ENCODE measurements at regions not wholly inside any gene's neighbourhood (a gene's known extent, or its start where the extent isn't known, plus 50 kb on each side); places are given as distances from the start of the nearest gene placed in this dataset.

DNA sequence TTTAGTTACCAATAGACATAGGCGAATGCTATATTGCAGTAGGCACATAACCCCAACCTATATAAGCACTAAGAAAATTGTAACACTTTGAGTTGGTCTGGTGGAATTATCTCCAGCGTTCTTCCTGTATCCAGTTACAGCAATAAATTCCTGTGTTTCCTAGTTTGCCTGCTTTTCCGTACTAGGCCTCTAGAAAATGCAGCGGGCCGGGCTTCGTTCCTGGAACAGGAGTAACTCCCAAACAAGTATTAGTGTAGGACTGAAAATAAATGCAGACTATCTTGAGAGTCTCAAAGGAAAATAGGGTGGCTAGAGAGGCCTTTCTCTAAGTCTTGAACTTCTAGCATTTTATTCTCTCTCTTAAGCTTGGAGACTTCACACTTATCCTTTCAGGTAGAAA, 159.8 kb downstream of the OR13H1 start:
- DNase-seq (ENCODE audit: low spot score), result peak; percentile 15

DNA sequence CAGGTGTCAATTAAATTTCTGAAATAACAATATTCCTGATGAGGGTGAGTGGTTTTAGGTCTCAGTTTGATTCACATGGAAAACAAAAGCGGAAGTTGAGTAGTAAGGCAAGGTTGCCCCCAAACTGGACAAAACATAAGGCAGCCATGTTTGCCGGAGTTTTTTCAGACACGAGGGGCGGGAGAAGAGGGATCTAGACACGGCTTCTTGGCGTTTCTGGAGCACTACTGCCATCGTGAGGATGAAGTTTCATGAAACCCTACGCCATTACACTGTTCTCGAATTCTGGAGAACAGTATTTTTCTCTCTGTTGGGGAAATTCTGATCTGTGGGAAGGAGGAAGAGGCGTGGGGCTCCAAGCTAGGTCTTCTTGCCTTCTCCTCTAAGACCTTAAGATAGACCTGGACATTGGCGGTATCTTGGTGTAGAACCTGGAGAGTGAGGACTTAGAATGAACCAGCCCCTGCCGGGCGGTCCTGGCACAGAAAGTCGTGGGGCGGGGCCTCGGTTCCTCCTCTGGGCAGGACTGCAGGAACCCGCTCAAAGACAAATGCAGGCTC, 160.3 kb downstream of the OR13H1 start:
- no peak for DNase-seq (ENCODE audit: low spot score)

DNA sequence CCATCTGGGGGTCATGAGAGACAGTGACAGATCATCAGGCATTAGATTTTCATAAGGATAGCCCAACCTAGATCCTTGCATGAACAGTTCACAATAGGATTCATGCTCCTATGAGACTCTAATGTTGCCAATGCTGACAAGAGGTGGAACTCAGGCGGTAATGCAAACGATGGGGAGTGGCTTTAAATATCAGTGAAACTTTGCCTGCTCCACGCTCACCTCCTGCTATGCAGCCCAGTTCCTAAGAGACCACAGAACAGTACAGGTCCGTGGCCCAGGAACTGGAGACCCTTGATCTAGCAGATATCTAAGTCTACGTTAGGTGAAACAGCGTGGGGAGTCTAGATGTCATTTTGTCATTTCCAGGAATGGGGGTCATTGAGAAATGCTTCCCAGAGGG, 165.7 kb downstream of the OR13H1 start:
- DNase-seq (ENCODE audit: low spot score), result no peak

DNA sequence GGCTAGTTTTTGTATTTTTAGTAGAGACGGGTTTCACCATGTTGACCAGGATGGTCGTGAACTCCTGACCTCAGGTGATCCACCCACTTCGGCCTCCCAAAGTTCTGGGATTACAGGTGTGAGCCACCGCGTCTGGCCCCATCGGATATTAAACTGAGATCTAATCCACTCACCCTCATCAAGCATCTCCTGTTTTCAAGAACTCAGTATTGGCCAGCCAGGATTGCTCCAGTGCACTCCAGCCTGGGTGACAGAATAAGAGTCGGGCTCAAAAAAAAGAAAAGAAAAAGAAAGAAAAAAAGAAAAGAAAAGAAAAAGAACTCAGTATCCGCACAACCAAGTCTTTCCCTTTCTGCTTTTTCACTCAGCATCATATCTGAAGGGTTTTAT, 167.6 kb downstream of the OR13H1 start:
- DNase-seq (ENCODE audit: low spot score), result no peak

DNA sequence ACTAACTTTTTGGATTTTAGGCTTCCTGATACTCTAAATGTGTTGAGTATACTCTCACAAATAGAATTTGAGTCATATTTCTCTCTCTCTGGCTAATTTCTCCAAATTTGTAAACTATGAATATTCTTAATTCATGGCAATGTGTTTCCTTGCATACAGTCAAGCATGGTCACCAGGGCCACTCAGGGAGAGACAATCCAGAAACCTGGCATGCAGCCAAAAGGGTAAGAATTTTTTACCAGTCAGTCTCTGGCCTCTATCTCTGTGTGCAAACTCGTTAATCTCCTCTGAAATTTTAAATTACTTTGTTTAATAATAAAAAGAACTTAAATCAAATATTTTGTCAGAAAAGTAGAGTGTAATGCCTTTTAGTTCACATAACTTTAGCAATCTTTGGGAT, 179.8 kb downstream of the OR13H1 start:
- DNase-seq (ENCODE audit: low spot score), result no peak

DNA sequence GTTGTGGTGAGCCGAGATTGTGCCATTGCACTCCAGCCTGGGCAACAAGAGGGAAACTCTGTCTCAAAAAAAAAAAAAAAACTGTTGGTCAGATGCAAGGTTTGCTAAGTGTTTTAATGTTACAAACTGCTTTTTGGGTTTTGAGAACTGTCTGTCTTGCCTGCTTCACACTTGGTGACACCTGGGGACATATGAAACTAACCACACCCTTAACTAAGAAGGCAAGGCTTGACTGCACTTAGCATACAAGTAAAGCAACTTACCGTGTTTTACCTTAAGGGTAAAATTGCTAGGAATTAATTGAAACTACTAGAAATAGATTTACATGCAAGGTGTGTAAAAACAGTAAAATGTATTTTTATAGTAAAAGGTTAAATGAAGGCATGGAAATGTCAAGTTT, 180.4 kb downstream of the OR13H1 start:
- no peak for DNase-seq (ENCODE audit: low spot score)

DNA sequence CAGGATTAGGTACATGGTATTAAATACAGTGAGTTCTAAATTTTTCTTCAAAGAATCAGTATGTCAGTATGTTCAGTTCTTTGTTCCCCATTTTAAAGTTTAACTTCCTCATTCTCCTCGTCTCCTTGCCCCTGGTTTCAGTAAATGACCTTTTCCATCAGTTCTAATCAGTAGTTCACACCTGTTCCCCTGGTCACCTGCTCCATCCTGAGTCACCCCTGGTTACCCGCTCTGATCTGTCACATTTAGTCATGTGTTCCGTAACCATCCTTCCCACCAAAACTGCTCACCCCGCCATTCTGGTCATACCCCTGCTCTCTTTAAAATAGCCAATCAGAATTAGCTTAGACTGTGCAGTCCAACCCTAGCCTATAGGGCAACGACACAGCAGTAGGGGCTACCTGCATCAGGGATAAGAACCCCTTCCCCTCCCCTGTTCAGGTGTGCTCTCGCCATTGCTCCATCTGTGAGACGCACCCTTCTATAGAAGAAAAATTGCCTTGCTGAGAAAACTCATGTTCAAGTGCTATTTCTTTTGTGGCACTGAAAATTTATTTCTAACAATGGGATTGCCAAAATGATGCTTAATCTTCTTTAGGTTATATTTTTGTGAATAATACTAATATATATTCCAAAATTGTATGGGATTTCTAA, 181.3 kb downstream of the OR13H1 start:
- no peak for DNase-seq (ENCODE audit: low spot score)

DNA sequence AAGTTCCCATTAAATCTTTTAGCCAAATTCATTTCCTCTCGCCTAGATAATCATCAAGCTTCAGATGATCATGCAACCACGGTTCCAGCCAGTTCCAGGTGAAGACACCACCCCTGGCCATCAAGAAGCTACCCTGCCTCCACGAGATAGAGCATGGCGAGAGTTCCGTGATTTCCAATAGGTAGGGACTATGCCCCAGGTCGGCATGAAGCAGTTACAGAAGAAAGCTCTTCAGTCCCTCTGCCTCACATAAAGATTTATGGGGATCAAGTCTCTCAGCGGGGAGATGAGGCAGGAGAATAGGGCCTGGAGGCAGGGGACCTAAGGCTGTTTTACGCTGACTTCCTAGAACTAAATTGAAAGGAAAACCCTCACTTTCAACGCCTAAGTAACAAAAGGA, 183.9 kb downstream of the OR13H1 start:
- DNase-seq (ENCODE audit: low spot score), result no peak

DNA sequence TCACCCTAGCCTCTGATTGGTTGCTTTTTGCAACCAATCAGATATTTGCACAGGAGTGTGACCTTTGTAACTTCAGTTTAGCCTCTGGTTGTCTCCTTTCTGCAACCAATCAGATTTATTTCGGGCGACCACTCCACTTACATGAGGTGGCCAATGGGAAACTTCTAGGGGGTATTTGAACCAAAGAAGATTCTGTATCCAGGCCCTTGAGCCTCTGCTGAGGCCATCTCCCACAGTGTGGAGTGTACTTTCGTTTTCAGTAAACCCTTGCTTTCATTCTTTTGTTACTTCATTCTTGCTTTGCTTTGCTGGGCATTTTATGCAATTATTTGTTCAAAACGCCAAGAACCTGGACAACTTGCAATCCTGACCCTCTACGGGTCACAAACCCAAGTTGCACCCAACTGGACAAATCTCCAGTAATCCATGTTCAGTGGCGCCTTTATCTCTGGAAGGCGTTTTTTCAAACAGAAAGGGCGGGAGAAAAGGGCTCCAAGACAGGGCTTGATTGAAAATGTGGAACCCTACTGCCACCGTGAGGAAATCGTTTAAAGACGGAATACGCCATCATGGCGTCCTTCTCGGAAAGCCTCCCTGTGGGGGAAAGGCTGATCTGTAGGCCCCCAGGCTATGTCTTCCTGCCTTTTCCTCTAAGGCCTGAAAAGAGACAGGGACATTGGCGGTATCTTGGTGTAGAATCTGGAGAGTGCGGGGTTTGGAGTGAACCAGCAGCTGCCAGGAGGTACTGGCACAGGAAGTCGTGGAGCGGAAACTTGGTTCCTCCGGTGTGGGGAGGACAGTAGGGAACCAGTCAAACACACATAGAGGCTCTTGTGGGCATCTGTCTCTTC, 184.6 kb downstream of the OR13H1 start:
- DNase-seq (ENCODE audit: low spot score), result no peak

DNA sequence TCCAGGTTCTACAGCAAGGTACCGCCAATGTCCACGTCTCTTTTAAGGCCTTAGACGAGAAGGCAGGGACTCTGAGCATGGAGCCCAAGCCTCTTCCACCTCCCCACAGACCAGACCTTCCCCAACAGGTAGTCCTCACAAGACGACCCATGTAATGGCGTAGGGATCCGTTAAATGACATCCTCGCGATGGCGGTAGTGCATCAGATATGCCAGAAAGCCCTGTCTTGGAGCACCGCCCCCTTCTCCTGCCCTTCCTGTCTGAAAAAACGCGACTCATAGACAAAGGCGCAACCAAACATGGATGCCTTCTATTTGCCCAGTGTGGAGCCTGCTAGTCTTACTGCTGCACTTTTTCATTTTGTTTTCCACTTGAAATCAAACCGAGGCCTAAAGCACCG, 185.4 kb downstream of the OR13H1 start:
- no peak for DNase-seq (ENCODE audit: low spot score)

DNA sequence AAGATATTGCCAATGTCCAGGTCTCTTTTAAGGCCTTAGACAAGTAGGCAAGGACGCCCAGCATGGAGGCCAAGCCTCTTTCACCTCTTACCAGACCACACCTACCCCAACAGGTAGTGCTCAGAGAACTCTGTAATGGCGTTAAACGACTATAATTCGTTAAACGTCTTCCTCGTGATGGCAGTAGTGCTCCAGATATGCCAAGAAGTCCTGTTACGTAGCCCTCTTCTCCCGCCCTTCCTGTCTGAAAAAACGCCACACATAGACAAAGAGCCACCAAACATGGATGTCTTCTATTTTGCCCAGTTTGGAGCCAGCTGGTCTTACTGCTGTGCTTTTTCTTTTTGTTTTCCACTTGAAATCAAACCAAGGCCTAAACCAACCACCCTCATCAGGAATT, 190.7 kb downstream of the OR13H1 start:
- no peak for DNase-seq (ENCODE audit: low spot score)

DNA sequence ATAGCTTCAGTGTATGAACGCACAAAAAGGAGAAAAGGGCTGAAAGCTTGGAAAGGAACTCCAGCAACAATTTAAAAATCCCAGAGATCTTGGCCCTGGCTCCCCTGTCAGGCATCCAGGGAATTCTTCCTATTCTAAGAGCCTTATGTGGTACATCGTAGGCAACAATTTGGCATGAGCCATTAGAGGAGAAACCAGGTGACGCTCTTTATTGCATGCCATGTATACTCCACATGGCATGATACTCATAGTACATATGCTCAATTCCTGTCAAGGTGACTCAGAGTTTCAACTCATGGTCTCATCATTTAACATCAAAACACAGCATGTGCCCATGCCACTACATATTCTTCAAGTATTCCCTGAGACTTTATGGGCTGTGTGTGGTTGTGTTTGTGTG, 191.3 kb downstream of the OR13H1 start:
- DNase-seq (ENCODE audit: low spot score), result no peak

DNA sequence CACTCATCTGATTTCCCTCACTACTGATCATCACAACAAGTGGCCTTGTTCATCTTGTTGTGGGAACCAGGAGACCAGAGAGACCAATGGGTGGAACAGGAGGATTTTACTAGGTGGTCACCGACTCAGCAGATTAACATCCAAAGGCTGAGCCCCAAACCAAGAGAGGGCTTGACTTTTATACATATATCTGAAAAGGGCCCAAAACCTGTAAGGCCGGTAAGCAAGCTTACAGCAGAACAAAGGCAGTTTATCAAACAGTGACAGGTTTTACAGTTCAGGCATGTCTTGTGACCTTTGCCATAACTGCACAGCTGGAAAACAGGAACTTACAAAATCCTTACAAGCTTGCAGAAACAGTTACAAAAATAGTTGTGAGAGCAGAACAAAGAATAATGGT, 195.9 kb downstream of the OR13H1 start:
- no peak for DNase-seq (ENCODE audit: low spot score)

DNA sequence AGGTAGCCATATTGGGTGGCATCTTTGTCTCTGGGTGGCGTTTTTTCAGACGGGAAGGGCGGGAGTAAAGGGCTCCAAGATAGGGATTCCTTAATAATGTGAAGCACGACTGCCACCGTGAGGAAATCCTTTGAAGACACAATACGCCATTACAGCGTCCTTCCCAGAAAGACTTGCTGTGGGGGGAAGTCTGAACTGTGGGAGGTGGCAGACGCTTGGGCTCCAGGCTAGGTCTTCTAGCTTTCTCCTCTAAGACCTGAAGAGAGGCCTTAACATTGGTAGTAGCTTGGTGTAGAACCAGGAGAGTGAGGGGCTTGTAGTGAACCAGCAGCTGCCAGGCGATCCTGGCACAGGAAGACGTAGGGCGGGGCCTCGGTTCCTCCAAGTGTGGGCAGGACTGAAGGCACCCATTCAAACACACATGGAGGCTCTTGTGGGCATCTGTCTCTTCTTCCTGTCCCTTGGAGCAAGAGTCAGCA, 197.3 kb downstream of the OR13H1 start:
- no peak for DNase-seq (ENCODE audit: low spot score)

DNA sequence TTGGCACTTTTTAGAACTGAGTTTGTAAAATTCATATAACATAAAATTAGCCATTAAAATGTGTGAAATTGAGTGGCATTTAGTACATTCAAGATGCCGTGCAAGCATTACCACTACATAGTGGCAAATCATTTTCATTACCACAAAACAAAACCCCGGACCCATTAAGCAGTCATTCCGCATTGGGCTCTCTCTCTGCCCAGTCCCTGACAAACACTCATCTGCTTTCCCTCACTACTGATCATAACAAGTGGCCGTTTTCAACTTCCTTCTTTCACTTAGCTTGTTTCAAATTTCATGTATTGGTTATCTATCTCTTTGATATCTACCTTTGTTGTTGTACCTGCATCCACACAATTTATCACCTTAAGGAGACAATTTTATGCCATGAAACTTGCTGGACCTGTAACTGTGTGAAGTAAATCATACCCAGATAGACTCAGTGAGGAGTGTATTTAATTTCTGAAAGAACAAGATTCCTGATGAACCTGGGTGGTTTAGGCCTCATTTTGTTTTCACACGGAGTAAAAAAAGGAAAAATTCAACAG, 202.1 kb downstream of the OR13H1 start:
- DNase-seq (ENCODE audit: low spot score), result no peak

DNA sequence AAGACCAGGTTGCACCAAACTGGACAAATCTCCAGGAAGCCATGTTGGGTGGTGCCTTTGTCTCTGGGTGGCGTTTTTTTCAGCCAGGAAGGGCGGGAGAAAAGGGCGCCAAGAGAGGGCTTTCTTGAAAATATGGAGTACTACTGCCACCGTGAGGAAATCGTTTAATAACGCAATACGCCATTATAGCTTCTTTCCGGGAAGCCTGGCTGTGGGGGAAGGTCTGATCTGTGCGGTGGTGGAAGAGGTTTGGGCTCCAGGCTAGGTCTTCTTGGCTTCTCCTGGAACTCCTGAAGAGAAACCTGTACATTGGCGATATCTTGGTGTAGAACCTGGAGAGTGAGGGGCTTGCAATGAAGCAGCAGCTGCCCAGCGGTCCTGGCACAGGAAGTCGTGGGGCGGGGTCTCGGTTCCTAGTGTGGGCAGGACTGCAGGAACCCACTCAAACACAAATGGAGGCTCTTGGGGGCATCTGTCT, 202.7 kb downstream of the OR13H1 start:
- DNase-seq (ENCODE audit: low spot score), result no peak

DNA sequence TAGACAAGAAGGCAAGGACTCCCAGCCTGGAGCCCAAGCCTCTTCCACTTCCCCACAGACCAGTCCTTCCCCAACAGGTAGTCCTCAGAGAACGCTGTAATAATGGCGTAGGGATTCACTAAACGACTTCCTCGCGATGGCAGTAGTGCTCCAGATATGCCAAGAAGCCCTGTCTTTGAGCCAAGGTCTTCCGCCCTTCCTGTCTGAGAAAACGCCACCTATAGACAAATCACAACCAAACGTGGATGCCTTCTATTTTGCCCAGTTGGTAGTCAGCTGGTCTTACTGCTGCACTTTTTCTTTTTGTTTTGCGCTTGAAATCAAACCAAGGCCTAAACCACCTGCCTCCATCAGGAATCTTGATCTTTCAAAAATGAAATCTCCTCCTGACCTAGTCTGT, 203.3 kb downstream of the OR13H1 start:
- DNase-seq (ENCODE audit: low spot score), result no peak

DNA sequence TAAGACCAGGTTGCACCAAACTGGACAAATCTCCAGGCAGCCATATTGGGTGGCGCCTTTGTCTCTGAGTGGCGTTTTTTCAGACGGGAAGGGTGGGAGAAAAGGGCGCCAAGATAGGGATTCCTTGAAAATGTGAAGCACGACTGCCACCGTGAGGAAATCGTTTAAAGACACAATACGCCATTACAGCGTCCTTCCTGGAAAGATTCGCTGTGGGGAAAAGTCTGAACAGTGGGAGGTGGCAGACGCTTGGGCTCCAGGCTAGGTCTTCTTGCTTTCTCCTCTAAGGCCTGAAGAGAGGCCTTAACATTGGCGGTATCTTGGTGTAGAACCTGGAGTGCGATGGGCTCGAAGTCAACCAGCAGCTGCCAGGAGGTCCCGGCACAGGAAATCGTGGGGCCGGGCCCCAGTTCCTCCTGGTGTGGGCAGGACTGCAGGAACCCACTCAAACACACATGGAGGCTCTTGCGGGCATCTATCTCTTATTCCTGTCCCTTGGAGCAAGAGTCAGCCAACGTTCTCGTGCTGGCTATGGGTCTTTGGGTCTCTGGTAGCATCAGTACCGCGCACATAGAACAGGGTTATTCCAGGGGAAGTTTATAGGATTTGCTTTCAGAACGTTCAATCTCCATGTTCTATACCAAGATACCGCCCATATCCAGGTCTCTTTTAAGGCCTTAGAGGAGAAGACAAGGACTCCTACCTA, 208.8 kb downstream of the OR13H1 start:
- no peak for DNase-seq (ENCODE audit: low spot score)

DNA sequence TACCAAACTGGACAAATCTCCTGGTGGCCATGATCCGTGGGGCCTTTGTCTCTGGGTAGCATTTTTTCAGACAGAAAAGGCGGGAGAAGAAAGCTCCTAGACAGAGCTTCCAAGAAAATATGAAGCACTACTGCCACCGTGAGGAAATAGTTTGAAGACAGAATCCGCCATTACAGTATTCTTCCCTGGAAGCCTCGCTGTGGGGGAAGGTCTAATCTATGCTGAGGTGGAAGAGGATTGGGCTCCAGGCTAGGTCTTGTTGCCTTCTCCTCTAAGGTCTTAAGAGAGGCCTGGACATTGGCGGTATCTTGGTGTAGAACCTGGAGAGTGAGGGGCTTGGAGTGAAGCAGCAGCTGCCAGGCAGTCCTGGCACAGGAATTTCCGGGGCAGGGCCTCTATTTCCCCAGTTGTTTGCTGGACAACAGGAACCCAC, 218.9 kb downstream of the OR13H1 start:
- no peak for DNase-seq (ENCODE audit: low spot score)

DNA sequence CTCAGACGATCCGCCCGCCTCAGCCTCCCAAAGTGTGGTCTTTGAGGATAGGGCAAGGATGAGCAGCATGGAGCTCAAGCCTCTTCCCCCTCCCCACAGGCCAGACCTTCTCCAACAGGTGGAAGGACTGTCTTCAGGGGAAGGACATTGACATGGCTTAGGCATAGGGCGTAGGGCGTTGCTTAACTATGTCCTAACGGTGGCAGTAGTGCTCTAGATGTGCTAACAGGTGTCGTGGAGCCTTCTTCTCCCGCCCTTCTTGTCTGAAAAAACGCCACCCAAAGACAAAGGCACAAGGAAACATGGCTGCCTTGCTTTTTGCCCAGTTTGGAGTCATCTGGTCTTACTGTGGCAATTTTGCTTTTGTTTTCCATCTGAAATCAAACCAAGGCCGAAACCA, 219.8 kb downstream of the OR13H1 start:
- DNase-seq (ENCODE audit: low spot score), result no peak

DNA sequence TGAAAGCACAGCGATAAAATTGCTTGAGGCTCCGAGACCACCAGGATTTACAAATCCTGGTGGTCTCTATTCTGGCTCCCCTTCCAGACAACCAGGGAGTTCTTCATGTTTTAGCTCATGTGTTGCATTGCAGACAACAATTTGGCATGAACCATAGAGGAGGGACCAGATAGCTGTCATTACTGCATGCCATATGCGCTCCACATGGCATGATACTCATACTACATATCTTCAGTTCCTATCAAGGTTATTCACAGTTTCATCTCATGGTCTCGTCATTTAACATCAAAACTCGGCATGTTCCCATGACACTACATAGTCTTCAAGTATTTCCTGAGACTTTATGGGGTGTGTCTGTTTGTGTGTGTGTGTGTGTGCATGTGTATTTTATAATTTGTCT, 220.3 kb downstream of the OR13H1 start:
- no peak for DNase-seq (ENCODE audit: low spot score)

All from umbilical cord (tissue), 1 donor.